Suppressor macrophage treated with lipopolysaccharide for 4 hours (primary cell): ENCODE measurements at regions not wholly inside any gene's neighbourhood (a gene's known extent, or its start where the extent isn't known, plus 50 kb on each side); places are given as distances from the start of the nearest gene placed in this dataset.

Source experiments
- DNase-seq: peaks from one replicate; pipeline ENCODE4 v3.0.0-alpha.2; 2020

DNA sequence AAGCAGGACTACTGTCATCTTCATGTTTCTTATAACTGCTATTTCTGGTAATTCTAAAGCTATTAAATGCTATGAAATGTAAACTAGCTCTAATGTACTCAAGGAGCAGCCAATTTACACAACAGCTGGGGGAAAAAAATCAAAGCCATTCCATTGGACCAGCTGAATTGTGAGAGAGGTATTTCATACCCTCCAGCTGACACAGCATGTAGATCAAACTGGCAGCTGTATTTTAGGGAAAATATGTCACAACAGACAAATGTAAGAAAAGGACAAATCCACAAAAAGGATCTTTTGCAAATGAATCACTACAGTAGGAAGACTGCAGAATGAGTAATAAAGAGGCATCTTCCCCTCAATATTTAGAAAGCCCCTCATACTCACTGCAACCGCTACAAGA is 65.2 kb upstream of the FAM47B start:
- DNase-seq = no peak

DNA sequence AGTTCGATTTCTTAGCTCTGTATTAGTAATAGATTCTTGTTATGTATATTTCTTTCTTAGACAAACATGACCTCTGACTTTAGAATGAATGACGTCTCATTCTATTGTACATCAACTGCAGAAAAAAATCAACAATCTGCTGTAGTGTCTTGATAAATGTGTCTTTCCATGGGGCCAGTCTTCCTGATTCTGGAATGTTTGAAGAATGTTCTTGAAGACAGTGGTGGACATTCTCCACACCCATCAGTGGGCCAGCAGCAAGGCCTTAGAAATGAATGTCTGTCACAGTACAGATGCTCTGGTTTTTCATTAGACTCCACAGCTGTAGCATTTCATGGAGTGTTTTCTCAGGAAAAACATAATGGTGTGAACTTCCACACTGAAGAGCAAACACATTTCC is 63.2 kb upstream of the FAM47B start:
- DNase-seq = no peak

DNA sequence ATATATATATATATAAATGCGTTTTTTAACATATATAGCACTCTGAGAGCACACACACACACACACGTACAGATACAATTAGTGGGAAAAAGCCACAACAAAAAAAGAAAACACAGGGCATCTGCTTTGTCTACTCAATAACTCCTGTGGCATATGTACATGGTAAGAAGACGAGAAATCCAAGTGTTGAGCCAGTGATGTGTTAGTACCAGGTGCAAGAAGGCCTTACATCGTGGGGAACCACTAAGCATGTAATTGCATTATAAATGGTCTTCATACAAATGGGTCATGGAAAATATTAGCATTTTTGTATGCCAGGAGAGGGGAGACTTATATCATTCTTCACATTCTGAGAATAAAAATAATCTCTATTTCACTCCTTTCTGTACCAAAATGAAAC is 62.7 kb upstream of the FAM47B start:
- no peak for DNase-seq

DNA sequence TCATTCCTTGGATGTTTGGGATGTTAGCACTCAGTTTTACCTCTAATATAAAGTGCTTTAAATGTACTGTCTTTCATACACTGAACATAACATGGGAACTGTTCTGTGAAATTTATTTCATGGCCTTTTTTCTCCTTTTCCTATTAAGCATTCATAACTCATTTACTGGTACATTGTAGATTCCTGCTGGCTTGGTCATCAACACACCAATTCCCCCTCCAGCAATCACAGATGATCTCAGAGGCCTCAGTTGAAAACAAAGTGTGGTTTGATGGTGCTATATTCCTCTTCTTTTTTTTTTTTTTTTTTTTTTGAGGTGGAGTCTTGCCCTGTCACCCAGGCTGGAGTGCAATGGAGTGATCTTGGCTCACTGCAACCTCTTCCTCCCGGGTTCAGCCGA is 61.9 kb upstream of the FAM47B start:
- no peak for DNase-seq

DNA sequence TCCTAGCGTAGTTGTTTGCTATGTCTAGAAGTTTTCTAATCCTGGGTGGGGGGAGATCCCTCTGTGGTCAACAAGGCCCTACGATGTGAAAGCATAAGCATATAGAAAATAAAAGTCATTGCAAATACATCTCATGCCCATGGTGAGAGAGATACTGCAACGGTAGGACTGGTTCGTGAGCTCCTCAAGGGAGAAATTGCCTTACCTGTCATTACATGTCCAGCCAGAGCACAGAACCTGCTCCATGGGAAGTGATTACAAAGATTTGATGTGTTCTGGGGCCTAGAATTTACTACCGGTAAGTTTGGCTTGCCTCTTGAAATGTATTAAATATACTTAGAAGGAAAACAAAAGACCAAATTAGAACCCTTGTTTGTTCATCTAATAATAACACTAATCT is 60.9 kb upstream of the FAM47B start:
- no peak for DNase-seq

- peak; percentile 4 for DNase-seq
These were observed 57.8 kb upstream of the FAM47B start for GRCh38 chrX:34884817-34885216.

DNA sequence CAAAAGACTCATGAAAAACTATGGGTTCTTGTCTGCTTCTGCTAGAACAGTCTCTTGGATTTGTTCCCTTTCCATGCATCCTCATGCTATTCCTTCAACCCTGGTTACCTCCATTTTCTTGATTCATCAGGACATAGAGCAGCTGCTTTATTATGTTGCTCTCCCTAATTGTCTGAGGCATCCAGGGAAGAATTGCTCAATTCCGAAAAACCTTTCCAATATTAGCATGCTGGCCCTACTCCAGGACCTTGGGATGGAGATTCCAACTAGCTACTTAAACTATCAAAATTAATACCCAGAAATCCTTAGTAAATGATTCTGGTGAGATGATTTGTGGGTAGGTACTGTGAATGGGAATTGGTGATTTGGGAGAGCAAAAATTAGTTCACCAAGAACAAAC is 56.6 kb upstream of the FAM47B start:
- no peak for DNase-seq

DNA sequence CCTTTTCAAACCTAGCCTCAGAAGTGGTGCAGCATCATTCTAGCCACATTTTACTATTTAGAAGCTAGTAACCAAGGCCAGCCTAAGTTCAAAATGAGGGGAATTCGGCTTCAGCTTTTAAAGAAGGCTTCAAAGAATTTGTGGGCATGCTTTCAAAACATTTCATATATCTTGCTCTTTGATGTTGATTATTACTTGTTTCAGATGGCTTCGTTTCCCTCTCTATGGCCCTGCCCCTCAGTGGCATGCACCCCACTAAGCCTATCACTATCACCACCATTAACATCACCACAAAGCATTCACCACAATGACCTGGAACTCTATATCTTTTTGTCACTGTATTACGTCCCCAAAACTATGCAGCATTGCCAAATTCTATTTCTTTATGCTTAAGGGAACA is 51.2 kb upstream of the FAM47B start:
- DNase-seq = no peak
